NCI-H128 (cell line): ENCODE measurements at regions not wholly inside any gene's neighbourhood (a gene's known extent, or its start where the extent isn't known, plus 50 kb on each side); places are given as distances from the start of the nearest gene placed in this dataset.
A peak's percentile ranks its signal among the peaks of the same experiment; 100 is the strongest.
"Not testable (repeated sequence)": the region's sequence is repeated elsewhere in the genome, so short reads cannot be mapped to it uniquely, and the experiment has no call there.

Experiments
- DNase-seq: peaks from one replicate; lab custom pipeline; 2025; ENCODE audit not compliant: unreplicated experiment; lab: John Stamatoyannopoulos, UW

DNA sequence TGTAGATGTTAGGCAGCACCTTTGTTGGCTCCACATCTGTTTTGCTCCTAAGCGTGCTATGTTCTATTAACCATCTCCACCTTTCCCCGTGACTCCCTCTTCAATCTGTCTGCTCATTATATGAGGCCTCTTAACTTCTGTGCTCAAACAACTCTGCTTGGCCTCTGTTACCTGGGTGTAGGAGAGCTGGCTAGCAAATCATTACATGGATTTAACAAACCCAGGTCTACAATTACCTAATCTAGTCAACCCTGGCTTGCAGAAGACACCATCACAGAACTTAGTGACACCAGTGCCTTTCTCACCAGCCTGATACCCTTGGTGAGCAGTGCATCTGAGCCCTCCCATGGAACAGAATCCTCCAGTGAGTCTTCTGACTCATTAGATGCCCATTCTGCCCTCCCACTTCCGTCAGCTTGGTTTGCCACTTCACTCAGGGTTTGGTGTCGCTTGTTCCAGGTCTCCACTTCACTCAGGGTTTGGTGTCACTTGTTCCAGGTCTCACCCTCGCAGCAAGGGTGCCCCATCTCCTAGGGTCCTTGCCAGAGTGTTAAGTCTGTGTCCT is 92.0 kb upstream of the KIF26B start:
- no peak for DNase-seq

- not testable (repeated sequence) for DNase-seq
Observed at GRCh38 chr1:245061808-245062207, 93.0 kb upstream of the KIF26B start.

DNA sequence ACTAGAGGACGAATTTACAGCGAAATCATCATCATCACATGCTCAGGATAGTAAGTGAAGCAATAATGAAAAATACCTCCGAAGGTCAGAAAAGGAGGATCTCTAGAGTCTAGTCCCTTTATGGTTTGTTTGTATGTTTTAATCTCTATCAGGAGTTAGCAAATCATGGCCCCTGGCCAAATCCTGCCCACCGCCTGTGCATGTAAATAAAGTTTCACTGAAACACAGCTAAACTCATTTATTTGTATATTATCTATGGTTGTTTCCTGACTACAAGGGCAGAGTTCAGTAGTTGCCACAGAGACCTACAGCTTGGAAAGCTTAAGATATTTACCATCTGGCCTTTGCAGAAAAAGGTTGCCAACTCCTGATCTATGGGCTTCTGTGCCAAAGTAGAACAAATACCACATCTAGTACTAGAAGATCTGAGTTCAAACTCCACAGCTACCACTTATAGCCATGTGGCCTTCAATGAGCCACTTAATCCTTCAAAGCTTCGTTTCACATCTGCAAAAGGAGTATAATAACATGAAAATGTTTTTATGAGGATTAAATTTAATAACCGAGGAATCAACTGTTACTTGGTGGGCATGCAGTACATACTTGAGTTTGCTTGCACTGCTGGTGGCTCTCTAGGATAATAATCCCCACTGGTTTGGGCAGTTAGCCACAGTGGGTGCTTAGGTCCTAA is 94.0 kb upstream of the KIF26B start:
- DNase-seq: no peak

GRCh38 chr1:245059806-245060424 is 94.9 kb upstream of the KIF26B start:
- no peak for DNase-seq

DNA sequence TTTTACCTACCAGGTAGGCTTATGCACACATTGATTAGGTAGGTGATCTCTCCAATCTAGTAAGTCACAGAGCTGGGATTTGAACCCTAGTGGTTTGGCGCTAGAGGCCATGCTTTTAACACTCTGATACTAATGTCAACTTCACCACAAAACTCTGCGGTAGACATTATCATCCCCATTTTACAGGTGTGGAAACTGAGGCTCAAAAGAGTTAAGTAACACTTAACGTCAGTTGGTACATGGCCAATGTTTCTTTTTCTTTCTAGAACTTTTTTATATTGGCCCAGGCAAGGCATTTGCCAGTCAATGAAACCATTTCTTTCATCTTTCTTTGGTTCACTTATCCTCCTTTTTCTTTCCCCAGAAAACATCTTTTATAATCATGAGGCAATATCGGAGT is 95.9 kb upstream of the KIF26B start:
- no peak for DNase-seq

- no peak for DNase-seq
Observed at GRCh38 chr1:245058436-245058835, 96.3 kb upstream of the KIF26B start.

- no peak for DNase-seq
Observed at GRCh38 chr1:245056913-245057312, 97.9 kb upstream of the KIF26B start.

DNA sequence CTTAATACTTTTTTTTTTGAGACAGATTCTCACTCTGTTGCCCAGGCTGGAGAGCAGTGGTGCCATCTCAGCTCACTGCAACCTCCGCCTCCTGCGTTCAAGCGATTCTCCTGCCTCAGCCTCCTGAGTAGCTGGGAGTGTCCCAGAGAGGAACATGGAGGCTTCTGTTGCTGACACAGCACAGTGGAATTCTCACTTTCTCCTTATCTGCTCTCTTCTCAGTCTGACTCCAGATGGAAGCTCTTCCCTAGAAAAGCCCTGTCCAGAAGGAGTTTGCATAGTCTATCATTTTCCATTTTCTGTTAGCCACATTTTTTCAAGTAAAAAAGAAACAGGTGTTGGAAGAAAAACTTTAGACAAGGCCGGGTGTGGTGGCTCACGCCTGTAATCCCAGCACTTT is 98.5 kb upstream of the KIF26B start:
- DNase-seq: not testable (repeated sequence)

GRCh38 chr1:245055752-245056151 is 99.0 kb upstream of the KIF26B start:
- no peak for DNase-seq

DNA sequence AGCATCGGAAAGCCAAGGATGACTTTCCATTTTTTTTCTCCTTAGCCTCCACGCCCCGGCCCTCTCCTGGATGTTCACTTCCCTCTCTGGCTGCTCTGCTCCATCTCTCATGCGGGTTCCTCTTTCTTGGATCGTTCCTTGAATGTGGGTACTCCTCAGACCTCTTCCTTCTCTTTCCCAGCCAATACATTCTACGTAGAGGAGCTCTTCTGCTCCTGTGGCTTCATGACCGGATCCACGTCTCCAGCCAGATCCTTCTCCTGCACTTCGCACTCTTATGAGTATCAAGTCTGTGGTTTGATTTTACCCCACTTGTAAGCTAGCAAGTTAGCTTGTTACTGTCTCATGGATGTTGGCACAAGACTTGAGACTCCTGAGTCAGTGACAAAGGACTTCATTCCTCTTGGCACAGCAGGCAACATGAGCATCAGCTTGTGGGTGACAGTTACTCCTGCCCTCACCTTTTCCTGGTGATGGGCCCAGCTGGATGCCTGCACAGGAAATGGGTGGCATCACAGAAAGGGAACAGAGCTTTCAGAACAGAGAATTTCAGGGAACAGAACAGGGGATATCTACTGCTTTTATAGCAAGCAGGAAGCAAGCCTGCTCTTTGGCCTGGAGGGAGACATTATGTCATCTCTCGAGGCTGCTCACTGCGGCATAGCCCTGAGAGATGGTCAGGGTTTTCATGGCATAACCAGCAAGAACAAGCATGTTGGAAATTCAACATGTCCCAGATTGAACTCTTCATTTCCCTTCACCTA is 100.1 kb upstream of the KIF26B start:
- DNase-seq: no peak

DNA sequence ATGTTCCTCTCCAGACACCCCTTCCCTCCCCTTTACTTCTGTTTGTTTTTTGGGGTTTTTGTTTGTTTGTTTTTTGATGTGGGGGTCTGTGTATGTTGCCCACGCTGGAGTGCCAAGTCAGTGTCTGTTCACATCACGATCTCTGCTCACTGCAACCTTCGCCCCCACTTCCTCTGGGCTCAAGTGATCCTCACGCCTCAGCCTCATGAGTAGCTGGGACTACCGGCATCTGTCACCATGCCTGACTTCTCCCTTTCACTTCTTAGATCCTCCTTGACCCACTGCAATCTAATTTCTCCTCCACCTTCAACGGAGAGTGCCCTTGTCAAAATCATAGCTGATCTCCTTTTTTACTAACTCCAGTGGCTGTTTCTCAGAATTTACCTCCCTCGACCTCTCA is 100.7 kb upstream of the KIF26B start:
- DNase-seq: no peak

DNA sequence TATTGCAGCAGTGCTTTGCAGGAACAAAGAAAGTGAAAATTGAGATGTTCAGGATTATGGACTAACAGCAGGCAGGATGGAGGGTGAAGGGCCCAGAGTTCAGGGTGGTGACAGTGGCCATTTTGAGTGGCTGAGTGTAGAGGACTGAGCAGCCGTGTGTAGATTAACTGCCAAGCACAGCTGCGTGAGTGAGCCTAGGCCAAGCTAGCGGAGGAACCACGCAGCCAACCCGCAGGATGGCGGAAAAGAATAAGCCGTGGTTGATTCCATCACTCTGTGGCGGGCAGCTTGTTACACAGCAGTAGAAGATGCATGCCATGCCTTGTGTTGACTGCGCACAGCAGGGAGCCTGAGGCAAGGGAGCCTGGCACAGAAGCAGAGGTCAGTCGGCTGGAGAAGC is 102.5 kb upstream of the KIF26B start:
- DNase-seq: no peak

DNA sequence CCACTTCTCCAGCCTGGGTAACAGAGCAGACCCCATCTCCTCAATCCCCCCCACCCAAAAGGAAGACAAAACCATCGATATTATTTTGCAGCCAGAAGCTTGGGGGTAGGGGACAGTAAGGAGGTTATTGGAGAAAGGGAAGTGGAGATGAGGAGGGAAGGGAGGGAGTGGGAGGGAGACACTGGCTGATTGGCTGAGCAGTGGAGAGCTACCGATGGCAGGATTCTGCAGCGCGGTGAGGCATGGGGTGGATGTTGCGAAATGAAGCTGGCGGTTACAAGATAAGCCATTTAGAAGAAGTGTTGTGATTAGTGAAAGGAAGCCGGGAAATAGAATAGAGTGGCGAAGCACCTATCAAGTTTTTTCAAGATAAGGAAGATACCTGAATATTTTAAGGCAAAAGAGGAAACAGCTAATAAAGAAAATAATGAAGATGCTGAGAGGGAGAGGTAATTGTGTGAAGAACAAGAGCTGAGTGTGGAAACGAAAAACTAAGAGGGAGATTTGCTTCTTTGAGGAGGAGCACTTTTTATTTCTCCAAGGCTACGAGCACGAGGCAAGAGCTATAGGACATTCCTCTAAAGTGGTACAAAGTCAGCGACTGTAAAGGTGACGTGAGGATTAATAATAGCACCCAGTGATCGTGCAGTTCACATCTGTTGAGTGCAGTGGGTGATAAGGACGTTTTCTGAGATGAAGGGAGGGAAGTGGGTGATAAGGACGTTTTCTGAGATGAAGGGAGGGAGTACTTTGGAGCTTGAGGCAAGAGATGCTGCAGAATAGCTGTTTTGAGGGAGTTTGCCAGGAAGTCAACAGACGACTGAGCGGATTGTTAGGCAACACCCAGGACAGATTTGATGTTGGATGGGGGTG is 103.2 kb upstream of the KIF26B start:
- DNase-seq: no peak

DNA sequence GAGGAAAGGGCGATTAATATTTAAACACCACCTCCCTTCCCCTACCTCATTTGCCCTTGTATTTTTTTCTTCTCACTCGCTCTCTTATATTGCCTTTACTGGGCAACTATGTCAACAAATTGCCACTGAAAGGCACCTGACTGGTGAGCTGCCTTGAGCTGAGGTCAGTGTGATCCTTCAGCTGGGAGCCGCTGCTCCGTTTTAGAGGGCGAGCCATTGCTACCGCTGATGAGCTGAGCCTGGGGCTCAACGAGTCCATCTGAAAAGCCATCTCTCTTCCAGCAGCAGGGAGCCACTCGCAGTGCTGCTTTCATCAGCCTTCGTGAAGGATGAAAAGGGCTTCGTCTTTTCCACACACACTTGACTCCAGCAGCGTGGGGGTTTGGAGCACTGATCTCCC is 108.0 kb upstream of the KIF26B start:
- peak; percentile 63 for DNase-seq

DNA sequence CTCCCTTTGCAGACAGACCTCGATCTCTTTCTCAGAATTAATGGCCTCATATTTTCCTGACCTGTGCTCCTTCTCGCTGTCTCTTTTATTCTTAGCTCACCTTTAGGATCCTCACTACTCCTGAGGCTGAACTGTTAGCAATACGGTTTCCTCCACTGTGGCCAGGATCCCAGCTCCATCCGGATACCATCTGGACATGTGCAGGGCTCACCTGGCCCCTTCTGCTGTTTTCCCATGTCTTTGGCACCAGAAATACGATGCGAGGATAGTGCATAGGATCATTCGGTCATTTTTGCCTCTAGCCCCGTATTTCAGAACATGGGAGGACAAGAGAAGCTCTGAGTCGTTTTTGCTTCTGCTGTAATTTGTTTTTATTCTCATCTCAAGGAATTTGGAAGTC is 108.5 kb upstream of the KIF26B start:
- DNase-seq: no peak

DNA sequence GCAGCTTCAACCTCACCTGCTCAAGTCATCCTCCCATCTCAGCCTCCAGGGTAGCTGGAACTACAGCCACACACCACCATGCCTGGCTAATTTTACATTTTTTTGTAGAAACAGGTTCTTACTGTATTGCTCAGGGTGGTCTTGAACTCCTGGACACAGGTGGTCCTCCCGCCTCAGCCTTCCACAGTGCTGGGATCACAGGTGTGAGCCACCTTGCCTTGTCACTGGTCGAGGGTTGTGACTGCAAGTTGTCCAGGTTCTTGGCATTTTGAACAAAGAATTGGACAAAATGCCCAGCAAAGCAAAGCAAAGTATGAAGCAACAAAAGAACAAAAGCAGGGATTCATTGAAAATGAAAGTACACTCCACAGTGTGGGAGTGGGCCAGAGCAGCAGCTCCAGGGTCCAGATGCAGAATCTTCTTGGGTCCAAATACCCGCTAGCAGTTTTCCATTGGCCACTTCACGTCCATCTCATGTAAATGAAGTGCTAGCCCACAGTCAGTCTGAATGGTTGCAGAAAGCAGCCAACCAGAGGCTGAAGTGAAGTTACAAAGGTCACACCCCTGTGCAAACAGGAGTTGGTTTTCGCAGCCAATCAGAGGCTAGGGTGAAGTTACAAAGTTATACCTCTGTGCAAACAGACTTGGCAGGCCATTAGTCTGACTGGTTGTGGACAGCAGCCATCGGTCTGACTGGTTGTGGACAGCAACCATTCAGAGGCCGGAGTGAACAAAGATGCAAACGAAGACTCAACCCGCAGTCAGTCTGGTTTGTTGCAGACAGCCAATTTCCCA is 109.5 kb upstream of the KIF26B start:
- DNase-seq: no peak

GRCh38 chr1:245043611-245043940 is 111.2 kb upstream of the KIF26B start:
- no peak for DNase-seq

- DNase-seq: no peak
Observed at GRCh38 chr1:245041058-245041698, 113.6 kb upstream of the KIF26B start.

GRCh38 chr1:245039196-245039595 is 115.6 kb upstream of the KIF26B start:
- no peak for DNase-seq

- DNase-seq: no peak
Observed at GRCh38 chr1:245036102-245036501, 118.7 kb upstream of the KIF26B start.
